Stimulated activated CD8-positive, alpha-beta memory T cell treated with anti-CD3 and anti-CD28 coated beads, Interleukin-15, amount 100 ng/mL, for 48 hours (primary cell): ENCODE measurements at regions not wholly inside any gene's neighbourhood (a gene's known extent, or its start where the extent isn't known, plus 50 kb on each side); places are given as distances from the start of the nearest gene placed in this dataset.

ENCODE experiments used
- DNase-seq, 2 donors: peaks; one replicate each; pipeline ENCODE4 v3.0.0-alpha.2; 2020; ENCODE audit warnings: low read depth in 2 of 2

- no peak for DNase-seq
These were observed 411.4 kb downstream of the CCDC91 start for GRCh38 chr12:28601570-28602058.

DNA sequence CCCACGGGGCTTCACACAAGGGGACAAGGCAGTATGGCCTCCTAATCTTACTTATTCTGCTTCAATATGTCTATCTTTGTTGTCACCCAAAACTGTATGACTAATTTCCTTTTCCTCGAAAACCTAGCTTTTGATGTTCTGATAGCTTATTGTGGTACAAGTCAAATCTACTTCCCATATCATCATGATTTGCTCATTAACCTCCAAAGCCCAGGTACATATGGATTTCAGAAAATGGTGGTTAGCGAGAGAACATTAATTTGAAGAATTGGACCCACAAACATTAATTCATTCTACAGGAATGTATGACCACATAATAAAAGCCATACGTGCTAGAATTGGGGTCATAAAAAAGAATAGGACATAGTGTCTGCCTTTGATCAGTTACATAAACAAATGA lies 412.5 kb downstream of the CCDC91 start:
- no peak for DNase-seq

DNA sequence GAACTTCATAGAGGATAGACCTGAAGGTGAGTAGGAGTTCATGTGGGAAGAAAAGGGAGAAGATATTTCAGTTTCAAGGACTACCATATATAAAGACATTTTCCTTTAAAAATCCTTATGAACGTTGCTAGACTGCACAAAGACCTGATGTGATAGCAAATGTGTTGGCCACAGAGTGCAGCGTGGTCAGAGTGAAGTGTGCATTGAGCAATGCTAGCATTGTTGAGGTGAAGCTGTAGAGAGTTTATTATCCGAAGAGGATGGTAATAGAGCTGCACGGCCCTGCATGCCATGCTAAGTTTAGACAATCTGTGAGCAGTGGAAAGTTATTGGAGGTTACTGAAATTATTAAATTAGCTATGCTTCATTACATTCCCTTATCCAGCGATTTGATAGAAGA lies 413.0 kb downstream of the CCDC91 start:
- no peak for DNase-seq

- no peak for DNase-seq
These were observed 413.5 kb downstream of the CCDC91 start for GRCh38 chr12:28603801-28604200.

- no peak for DNase-seq
These were observed 414.0 kb downstream of the CCDC91 start for GRCh38 chr12:28604240-28604639.

GRCh38 chr12:28606967-28607557 lies 416.8 kb downstream of the CCDC91 start:
- DNase-seq: no peak

DNA sequence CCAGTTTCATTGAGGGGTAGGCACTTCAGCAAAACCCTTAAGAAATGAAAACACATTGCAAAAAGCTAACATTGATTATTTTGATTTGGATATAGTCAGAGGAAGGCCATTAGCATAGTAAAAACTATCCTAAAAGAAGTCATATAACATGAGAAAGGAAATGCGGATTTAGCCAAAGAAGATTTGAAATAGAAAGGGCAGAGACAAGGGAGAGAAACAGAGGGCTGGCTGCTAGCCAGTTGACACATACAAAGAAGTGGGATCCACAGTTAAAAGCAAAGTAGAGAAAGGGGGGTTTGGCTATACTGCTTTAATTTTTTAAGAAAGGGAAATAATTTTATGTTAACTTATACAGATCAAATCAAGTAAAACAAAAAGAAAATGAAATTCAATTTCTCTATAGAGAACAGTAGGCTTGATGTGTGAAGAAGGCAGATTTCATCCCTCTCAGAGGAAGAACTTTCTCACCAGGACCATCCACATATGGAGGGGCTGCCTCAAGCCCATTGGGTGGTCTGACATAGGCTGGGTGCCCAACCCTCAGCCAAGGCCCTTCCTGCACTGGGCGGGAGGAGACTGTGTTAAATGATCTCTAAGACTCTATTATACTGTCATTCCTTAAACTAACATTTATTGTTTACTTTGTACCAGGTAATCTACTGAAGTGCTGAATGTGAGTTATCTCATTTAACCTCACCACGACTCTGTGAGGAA lies 420.3 kb downstream of the CCDC91 start:
- DNase-seq: no peak

GRCh38 chr12:28611115-28611435 lies 420.8 kb downstream of the CCDC91 start:
- no peak for DNase-seq

DNA sequence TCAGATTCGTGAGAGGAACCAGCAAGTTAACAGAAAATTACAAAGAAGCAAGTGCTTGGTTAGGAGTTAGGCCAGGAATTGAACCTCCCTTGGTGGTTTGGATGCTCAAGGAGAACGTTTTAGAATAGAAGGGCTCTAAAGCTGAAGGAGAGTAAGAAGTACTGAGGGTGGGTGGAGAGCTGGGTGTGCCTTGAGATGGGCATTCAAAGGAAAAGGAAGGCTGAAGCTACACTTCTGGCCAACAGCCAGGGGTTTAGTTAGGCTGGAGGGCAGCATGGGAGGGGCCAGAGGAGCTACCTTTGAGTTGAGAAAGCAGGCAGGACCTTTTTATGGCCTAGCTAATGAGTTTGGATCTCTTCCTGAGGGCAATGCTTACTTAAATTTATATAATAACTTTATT lies 421.2 kb downstream of the CCDC91 start:
- no peak for DNase-seq

DNA sequence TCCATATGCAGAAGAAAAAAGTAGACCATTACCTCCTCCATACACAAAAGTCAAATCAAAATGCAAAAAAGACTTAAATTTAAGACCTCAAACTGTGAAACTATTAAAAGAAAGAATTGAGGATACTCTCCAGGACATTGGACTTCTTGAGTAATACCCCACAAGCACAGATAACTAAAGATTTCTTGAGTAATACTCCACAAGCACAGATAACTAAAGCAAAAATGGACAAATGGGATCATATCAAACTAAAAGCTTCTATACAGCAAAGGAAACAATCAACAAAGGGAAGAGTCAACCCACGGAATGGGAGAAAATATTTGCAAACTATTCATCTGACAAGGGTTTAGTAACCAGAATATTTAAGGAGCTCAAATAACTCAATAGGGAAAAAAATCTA lies 427.9 kb downstream of the CCDC91 start:
- DNase-seq: no peak

GRCh38 chr12:28618772-28619171 lies 428.5 kb downstream of the CCDC91 start:
- DNase-seq: no peak

DNA sequence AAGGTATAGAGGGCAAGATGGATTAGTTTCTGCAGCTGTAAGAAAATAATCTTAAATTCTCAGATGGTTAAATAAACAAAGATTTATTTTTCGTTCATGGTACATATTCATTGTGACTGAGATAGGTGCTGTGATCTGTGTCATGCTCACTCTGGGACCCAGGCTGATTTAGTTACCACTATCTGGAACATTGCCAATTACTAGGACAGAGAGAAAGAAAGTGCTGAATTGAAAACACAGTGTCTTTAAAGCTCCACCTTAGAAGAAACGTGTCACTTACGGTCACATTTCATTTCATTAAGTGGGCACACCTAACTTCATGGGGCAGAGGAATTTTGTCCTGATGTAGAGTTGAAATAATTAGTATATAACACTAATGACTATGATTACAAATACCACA lies 430.0 kb downstream of the CCDC91 start:
- DNase-seq: no peak

GRCh38 chr12:28622406-28622805 lies 432.1 kb downstream of the CCDC91 start:
- DNase-seq: no peak

DNA sequence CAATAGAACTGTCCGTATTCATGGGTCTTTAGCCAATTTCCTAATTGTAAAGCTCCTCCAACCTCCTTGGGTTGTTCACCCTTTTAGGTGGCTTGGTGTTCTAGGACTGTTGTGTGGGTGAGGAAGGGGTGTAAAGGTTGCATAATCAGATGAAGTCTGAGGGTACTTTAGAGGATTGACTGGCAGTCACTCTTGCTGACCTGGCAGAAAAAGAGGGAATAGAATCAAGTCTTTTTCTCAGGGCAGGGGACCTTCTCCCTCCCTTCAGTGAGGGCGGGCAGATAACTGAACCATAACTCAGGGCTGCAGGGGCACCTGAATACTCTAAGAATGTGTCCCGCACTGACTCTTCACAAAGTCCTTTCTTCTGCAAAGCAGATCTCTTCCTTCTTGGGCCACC lies 436.2 kb downstream of the CCDC91 start:
- no peak for DNase-seq

GRCh38 chr12:28629691-28630090 lies 439.4 kb downstream of the CCDC91 start:
- no peak for DNase-seq

DNA sequence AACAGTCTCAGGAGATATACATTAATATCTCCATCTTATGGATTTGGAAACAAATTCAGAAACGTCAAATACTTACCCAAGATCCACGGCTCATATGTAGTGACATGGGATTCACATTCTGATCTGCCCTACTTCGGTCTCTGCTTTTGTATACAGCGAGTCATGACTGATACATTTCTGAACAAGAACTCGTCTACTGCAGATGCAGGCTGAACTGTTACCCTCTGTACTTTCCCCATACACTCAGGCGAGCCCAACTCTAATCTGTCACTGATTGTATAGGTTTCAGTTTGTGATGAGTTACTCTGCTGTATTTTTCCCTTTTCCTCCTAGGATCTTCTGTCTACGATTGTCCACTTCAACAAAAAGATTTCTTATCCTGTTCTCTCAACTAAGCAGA lies 441.6 kb downstream of the CCDC91 start:
- no peak for DNase-seq

- no peak for DNase-seq
These were observed 450.3 kb downstream of the CCDC91 start for GRCh38 chr12:28640519-28640918.

GRCh38 chr12:28645436-28645835 lies 455.2 kb downstream of the CCDC91 start:
- no peak for DNase-seq

- no peak for DNase-seq
These were observed 455.6 kb downstream of the CCDC91 start for GRCh38 chr12:28645891-28646290.

- DNase-seq: no peak
These were observed 460.6 kb downstream of the CCDC91 start for GRCh38 chr12:28650906-28651305.

GRCh38 chr12:28652239-28652638 lies 462.0 kb downstream of the CCDC91 start:
- no peak for DNase-seq

- no peak for DNase-seq
These were observed 467.1 kb upstream of the FAR2 start for GRCh38 chr12:28681980-28682379.

GRCh38 chr12:28683366-28683765 lies 465.7 kb upstream of the FAR2 start:
- DNase-seq: no peak
